Chondrocyte (in vitro differentiated cells): ENCODE measurements at regions not wholly inside any gene's neighbourhood (a gene's known extent, or its start where the extent isn't known, plus 50 kb on each side); places are given as distances from the start of the nearest gene placed in this dataset.
A peak's percentile ranks its signal among the peaks of the same experiment; 100 is the strongest.

Experiments used
- DNase-seq: peaks from one replicate; pipeline ENCODE4 v3.0.0; 2021; ENCODE audit warnings: mixed read lengths, low spot score
- H3K27ac Mint-ChIP-seq: one replicate; pipeline ENCODE4 v1.8.0; 2021; ENCODE audit warnings: mild to moderate bottlenecking, moderate library complexity, mixed read lengths; ENCODE audit not compliant: unreplicated experiment
- H3K27me3 Mint-ChIP-seq: 2 replicates; pipeline ENCODE4 v1.8.0; 2021; ENCODE audit warnings: low read depth, mixed read lengths
- H3K36me3 Mint-ChIP-seq: 2 replicates; pipeline ENCODE4 v1.8.0; 2021; ENCODE audit warnings: low read depth, mixed read lengths
- H3K4me1 Mint-ChIP-seq: 2 replicates; pipeline ENCODE4 v1.8.0; 2021; ENCODE audit warnings: low read depth, mild to moderate bottlenecking, mixed read lengths
- H3K4me3 Mint-ChIP-seq: one replicate; pipeline ENCODE4 v1.8.0; 2021; ENCODE audit warnings: mild to moderate bottlenecking, moderate library complexity, mixed read lengths; ENCODE audit not compliant: unreplicated experiment
- H3K9me3 Mint-ChIP-seq: 2 replicates; pipeline ENCODE4 v1.8.0; 2021; ENCODE audit warnings: low read depth, mixed read lengths
- CTCF ChIP-seq: fragments of 200-600 bp; sonication (generic); IDR thresholded peaks from 2 replicates; pipeline ENCODE4 v1.5.0; 2021; ENCODE audit warnings: antibody characterized with exemption, mild to moderate bottlenecking, moderate library complexity

- Mint-ChIP-seq H3K4me1 (peaks cover 5% of the 10 kb centered on the region), H3K27ac (no peak overlapping the region), H3K36me3 (peaks cover 9% of the 10 kb centered on the region), H3K27me3 (peaks cover 8% of the 10 kb centered on the region), H3K9me3 (no peaks in the 10 kb centered on the region), H3K4me3 (no peak overlapping the region)
- no peak for DNase-seq
- TF ChIP-seq CTCF = no peak
Observed at GRCh38 chr9:121589986-121590385, 61.4 kb upstream of the DAB2IP start.

- TF ChIP-seq CTCF = no peak
- H3K4me3 Mint-ChIP-seq = no peak overlapping the region
- DNase-seq = no peak
- no peak overlapping the region for H3K27ac Mint-ChIP-seq
- H3K36me3 Mint-ChIP-seq = peaks cover 8% of the 10 kb centered on the region
- peaks cover 5% of the 10 kb centered on the region for H3K4me1 Mint-ChIP-seq
- peaks cover 3% of the 10 kb centered on the region for H3K9me3 Mint-ChIP-seq
- peaks cover 6% of the 10 kb centered on the region for H3K27me3 Mint-ChIP-seq
Observed at GRCh38 chr9:121592265-121592664, 59.2 kb upstream of the DAB2IP start.

- TF ChIP-seq CTCF = no peak
- Mint-ChIP-seq H3K36me3 (peaks cover 8% of the 10 kb centered on the region), H3K9me3 (peaks cover 6% of the 10 kb centered on the region), H3K4me3 (no peak overlapping the region), H3K27ac (no peak overlapping the region), H3K27me3 (peaks cover 2% of the 10 kb centered on the region), H3K4me1 (peaks cover 12% of the 10 kb centered on the region)
- DNase-seq = no peak
Observed at GRCh38 chr9:121593066-121593465, 58.4 kb upstream of the DAB2IP start.

- Mint-ChIP-seq H3K4me1 (peaks cover 22% of the 10 kb centered on the region), H3K9me3 (peaks cover 6% of the 10 kb centered on the region), H3K36me3 (no peaks in the 10 kb centered on the region), H3K27ac (no peak overlapping the region), H3K4me3 (no peak overlapping the region), H3K27me3 (peaks cover 3% of the 10 kb centered on the region)
- no peak for DNase-seq
- TF ChIP-seq CTCF = no peak
Observed at GRCh38 chr9:121596515-121596914, 54.9 kb upstream of the DAB2IP start.

- DNase-seq = no peak
- H3K27ac Mint-ChIP-seq = peak overlapping the region; percentile 70
- H3K4me1 Mint-ChIP-seq = peaks cover 22% of the 10 kb centered on the region
- no peaks in the 10 kb centered on the region for H3K36me3 Mint-ChIP-seq
- H3K4me3 Mint-ChIP-seq = peak overlapping the region; percentile 54
- TF ChIP-seq CTCF = no peak
- peaks cover 6% of the 10 kb centered on the region for H3K9me3 Mint-ChIP-seq
- peaks cover 3% of the 10 kb centered on the region for H3K27me3 Mint-ChIP-seq
Observed at GRCh38 chr9:121597698-121598166, 53.7 kb upstream of the DAB2IP start.
